A549 (cell line): ENCODE measurements at regions not wholly inside any gene's neighbourhood (a gene's known extent, or its start where the extent isn't known, plus 50 kb on each side); places are given as distances from the start of the nearest gene placed in this dataset.

ENCODE experiments used
- CTCF ChIP-seq: fragments of >200 bp; sonication (Bioruptor Twin); formaldehyde crosslinking; IDR thresholded peaks from 3 replicates; pipeline ENCODE4 v1.5.1; 2016
- EP300 ChIP-seq, 2 experiments: fragments of >200 bp; sonication (Bioruptor Twin); formaldehyde crosslinking; IDR thresholded peaks; 2 replicates in 1 of 2; 3 replicates in 1 of 2; pipeline ENCODE4 v1.6.1; 2016 to 2017

GRCh38 chr9:26243726-26244125, 565.5 kb upstream of the TUSC1 start:
- TF ChIP-seq CTCF, result no peak
- peak; percentile 39 to 64; a peak in 3 of 5 replicates for TF ChIP-seq EP300 (IDR thresholded peaks at IDR 0.05)
